Transverse colon (tissue), 4 donors: ENCODE measurements at regions not wholly inside any gene's neighbourhood (a gene's known extent, or its start where the extent isn't known, plus 50 kb on each side); places are given as distances from the start of the nearest gene placed in this dataset.

Experiments
- EP300 ChIP-seq: sonication (generic); formaldehyde crosslinking; IDR thresholded peaks from one replicate; pipeline ENCODE4 v1.6.1; 2017; ENCODE audit warnings: antibody characterized with exemption, low read depth
- POLR2AphosphoS5 ChIP-seq, 3 donors: sonication (generic); formaldehyde crosslinking; IDR thresholded peaks; one replicate each; pipeline ENCODE4 v1.6.1; 2016; ENCODE audit warnings: antibody characterized with exemption in 3 of 3
- TF ChIP-seq, protein P1 (sequence below), 5 experiments: fragments of 200-600 bp in 3 of 5; fragments of 450-650 bp in 2 of 5; sonication (generic) in 3 of 5; IDR thresholded peaks; 1 replicate in 2 of 5; 2 replicates in 3 of 5; pipeline ENCODE4 v1.5.1; 2016 to 2017; ENCODE audit warnings: antibody characterized with exemption in 5 of 5, inconsistent platforms in 3 of 5, mild to moderate bottlenecking in 2 of 5, moderate library complexity in 1 of 5

DNA sequence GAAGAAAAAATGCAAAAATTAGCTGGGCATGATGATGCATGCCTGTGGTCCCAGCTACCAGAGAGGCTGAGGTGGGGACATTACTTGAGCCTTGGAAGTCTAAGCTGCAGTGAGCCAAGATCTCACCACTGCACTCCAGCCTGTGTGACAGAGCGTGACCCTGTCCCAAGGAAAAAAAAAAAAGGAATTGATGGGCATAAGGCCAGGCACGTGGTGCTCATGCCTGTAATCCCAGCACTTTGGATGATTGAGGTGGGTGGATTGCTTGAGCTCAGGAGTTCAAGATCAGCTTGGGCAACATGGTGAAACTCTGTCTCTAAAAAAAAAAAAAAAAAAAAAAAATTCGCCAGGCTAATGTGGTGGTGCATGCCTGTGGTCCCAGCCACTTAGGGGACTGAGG, 55.8 kb upstream of the ATP2B4 start:
- TF ChIP-seq, protein P1, sequence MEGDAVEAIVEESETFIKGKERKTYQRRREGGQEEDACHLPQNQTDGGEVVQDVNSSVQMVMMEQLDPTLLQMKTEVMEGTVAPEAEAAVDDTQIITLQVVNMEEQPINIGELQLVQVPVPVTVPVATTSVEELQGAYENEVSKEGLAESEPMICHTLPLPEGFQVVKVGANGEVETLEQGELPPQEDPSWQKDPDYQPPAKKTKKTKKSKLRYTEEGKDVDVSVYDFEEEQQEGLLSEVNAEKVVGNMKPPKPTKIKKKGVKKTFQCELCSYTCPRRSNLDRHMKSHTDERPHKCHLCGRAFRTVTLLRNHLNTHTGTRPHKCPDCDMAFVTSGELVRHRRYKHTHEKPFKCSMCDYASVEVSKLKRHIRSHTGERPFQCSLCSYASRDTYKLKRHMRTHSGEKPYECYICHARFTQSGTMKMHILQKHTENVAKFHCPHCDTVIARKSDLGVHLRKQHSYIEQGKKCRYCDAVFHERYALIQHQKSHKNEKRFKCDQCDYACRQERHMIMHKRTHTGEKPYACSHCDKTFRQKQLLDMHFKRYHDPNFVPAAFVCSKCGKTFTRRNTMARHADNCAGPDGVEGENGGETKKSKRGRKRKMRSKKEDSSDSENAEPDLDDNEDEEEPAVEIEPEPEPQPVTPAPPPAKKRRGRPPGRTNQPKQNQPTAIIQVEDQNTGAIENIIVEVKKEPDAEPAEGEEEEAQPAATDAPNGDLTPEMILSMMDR (IDR thresholded peaks at IDR 0.05): no peak
- no peak for TF ChIP-seq EP300
- no peak for TF ChIP-seq POLR2AphosphoS5 (IDR thresholded peaks at IDR 0.05)
